HCT116 (cell line): ENCODE measurements at regions not wholly inside any gene's neighbourhood (a gene's known extent, or its start where the extent isn't known, plus 50 kb on each side); places are given as distances from the start of the nearest gene placed in this dataset.

Experiments used
- ATAC-seq: fragments of 200-7000 bp; cut with Tn5 transposase; 2 replicates; pipeline ENCODE4 v1.9.1; 2020; ENCODE audit warnings: mild to moderate bottlenecking, moderate library complexity
- BruUV-seq: library from RNA; stranded (reverse); fragments of 400-500 nt; replicated peaks from 2 replicates; lab custom pipeline; 2021; lab: Mats Ljungman, UMichigan
- CTCF ChIA-PET: fragments of 300-600 bp; sonication (Branson Sonifier 250); formaldehyde crosslinking; loops from one replicate; lab custom pipeline; 2021; ENCODE audit warnings: antibody characterized with exemption; lab: Charles Lee
- POLR2A ChIA-PET: fragments of 300-600, 350-600 bp; sonication (Branson Sonifier 250); formaldehyde crosslinking; loops from one replicate; lab custom pipeline; 2021; ENCODE audit warnings: antibody characterized with exemption; lab: Charles Lee
- RAD21 ChIA-PET, 2 experiments: fragments of 300-600 bp; sonication (Branson Sonifier 250); formaldehyde crosslinking; loops; one replicate each; lab custom pipeline; 2023; ENCODE audit warnings: low total read pairs in 2 of 2; ENCODE audit not compliant: uncharacterized antibody in 2 of 2, unreplicated experiment in 2 of 2, low non-redundant PET in 1 of 2; lab: Charles Lee
- DNase-seq: peaks from one replicate; pipeline ENCODE4 v3.0.0-alpha.2; 2010; ENCODE audit warnings: low read depth, low spot score
- H2AFZ ChIP-seq: fragments of 200-600 bp; shearing (Covaris generic), sonication (generic); 2 replicates; pipeline ENCODE4 v1.6.1; 2017; ENCODE audit warnings: low read depth, mixed run types, mixed read lengths, antibody characterized with exemption, low read length; ENCODE audit not compliant: poor library complexity, severe bottlenecking
- H3K27ac ChIP-seq: 2 replicates; pipeline ENCODE4 v1.5.1; 2012; ENCODE audit warnings: low read depth, low read length
- H3K27me3 ChIP-seq: fragments of 200-600 bp; sonication (generic); 2 replicates; pipeline ENCODE4 v1.6.1; 2016; ENCODE audit warnings: mixed run types, low read length, mixed read lengths; ENCODE audit not compliant: insufficient read depth
- H3K36me3 ChIP-seq, 2 experiments: fragments of 200-500 bp in 1 of 2; fragments of 200-600 bp in 1 of 2; sonication (Bioruptor generic) in 1 of 2; sonication (generic) in 1 of 2; 2 replicates each; pipeline versions ENCODE4 v1.5.1 to v1.6.1; 2014 to 2016; ENCODE audit warnings: low read length in 2 of 2, inconsistent platforms in 1 of 2, mixed read lengths in 1 of 2, mixed run types in 1 of 2; ENCODE audit not compliant: insufficient read depth in 2 of 2, control insufficient read depth in 1 of 2
- H3K4me1 ChIP-seq, 2 experiments: fragments of 200-600 bp in 1 of 2; sonication (generic) in 1 of 2; 2 replicates each; pipeline versions ENCODE4 v1.5.1 to v1.6.1; 2012 to 2017; ENCODE audit warnings: low read length in 2 of 2, inconsistent platforms in 1 of 2, mild to moderate bottlenecking in 1 of 2, mixed read lengths in 1 of 2, mixed run types in 1 of 2, moderate library complexity in 1 of 2; ENCODE audit not compliant: insufficient read depth in 2 of 2, control insufficient read depth in 1 of 2
- H3K4me2 ChIP-seq: fragments of 200-600 bp; sonication (generic); 2 replicates; pipeline ENCODE4 v1.6.1; 2017; ENCODE audit warnings: mixed run types, low read length, mixed read lengths
- H3K4me3 ChIP-seq, 2 experiments: fragments of 200-600 bp in 1 of 2; sonication (generic) in 1 of 2; replicated peaks in 1 of 2; 2 replicates each; pipeline ENCODE4 v1.5.1; 2011 to 2016; ENCODE audit warnings: low read length in 2 of 2, control low read depth in 1 of 2, low read depth in 1 of 2, mild to moderate bottlenecking in 1 of 2, mixed read lengths in 1 of 2, mixed run types in 1 of 2
- H3K79me2 ChIP-seq: fragments of 200-600 bp; sonication (generic); 2 replicates; pipeline ENCODE4 v1.6.1; 2017; ENCODE audit warnings: mild to moderate bottlenecking, mixed run types, low read length, moderate library complexity, mixed read lengths; ENCODE audit not compliant: insufficient read depth
- H3K9ac ChIP-seq: fragments of 200-600 bp; sonication (generic); 2 replicates; pipeline ENCODE4 v1.6.1; 2016; ENCODE audit warnings: low read length, mixed read lengths
- H3K9me2 ChIP-seq: fragments of 200-600 bp; sonication (generic), shearing (Covaris generic); 2 replicates; pipeline ENCODE4 v1.6.1; 2017; ENCODE audit warnings: mixed run types, mild to moderate bottlenecking, moderate library complexity; ENCODE audit not compliant: insufficient read depth
- H3K9me3 ChIP-seq, 2 experiments: fragments of 200-500 bp in 1 of 2; fragments of 200-600 bp in 1 of 2; sonication (Bioruptor generic) in 1 of 2; sonication (generic) in 1 of 2; 2 replicates each; pipeline ENCODE4 v1.6.1; 2014 to 2017; ENCODE audit warnings: low read length in 2 of 2, mixed read lengths in 2 of 2, inconsistent platforms in 1 of 2, low read depth in 1 of 2, mild to moderate bottlenecking in 1 of 2, mixed run types in 1 of 2, moderate library complexity in 1 of 2; ENCODE audit not compliant: control insufficient read depth in 1 of 2, insufficient read depth in 1 of 2
- H4K20me1 ChIP-seq: fragments of 200-600 bp; sonication (generic), shearing (Covaris generic); 2 replicates; pipeline ENCODE4 v1.6.1; 2017; ENCODE audit warnings: mixed run types, mild to moderate bottlenecking, moderate library complexity; ENCODE audit not compliant: insufficient read depth
- CBX3 ChIP-seq: IDR thresholded peaks from 2 replicates; pipeline ENCODE4 v1.6.1; 2012; ENCODE audit warnings: low read depth
- JUND ChIP-seq: IDR thresholded peaks from 2 replicates; pipeline ENCODE4 v1.6.1; 2012
- POLR2AphosphoS5 ChIP-seq: IDR thresholded peaks from 2 replicates; pipeline ENCODE4 v1.6.1; 2011; ENCODE audit warnings: mild to moderate bottlenecking, low read depth, low read length, moderate library complexity
- SRF ChIP-seq: IDR thresholded peaks from 2 replicates; pipeline ENCODE4 v1.6.1; 2012; ENCODE audit warnings: low read depth
- ZFX ChIP-seq: fragments of 450-650 bp; IDR thresholded peaks from 2 replicates; pipeline ENCODE4 v1.6.1; 2017
- ZNF274 ChIP-seq: fragments of 200-500 bp; sonication (Bioruptor generic); IDR thresholded peaks from 2 replicates; pipeline ENCODE4 v1.6.1; 2014; ENCODE audit warnings: mild to moderate bottlenecking, low read depth, low read length, inconsistent platforms
- intact Hi-C: fragments of 100-400 bp; cut with micrococcal nuclease; formaldehyde crosslinking; loops from 2 replicates; pipeline ENCODE4 v1.10.0; 2022
- TF ChIP-seq, protein P1 (sequence below): IDR thresholded peaks from 2 replicates; pipeline ENCODE4 v1.6.1; 2012
- TF ChIP-seq, protein P2 (sequence below): IDR thresholded peaks from 2 replicates; pipeline ENCODE4 v1.6.1; 2012
- TF ChIP-seq, protein P3 (sequence below): IDR thresholded peaks from 2 replicates; pipeline ENCODE4 v1.6.1; 2011; ENCODE audit warnings: mild to moderate bottlenecking, low read length, moderate library complexity; ENCODE audit not compliant: insufficient replicate concordance; ENCODE audit errors: extremely low read depth
- TF ChIP-seq, protein P4 (sequence below): IDR thresholded peaks from 2 replicates; pipeline ENCODE4 v1.6.1; 2012; ENCODE audit warnings: low read depth

DNA sequence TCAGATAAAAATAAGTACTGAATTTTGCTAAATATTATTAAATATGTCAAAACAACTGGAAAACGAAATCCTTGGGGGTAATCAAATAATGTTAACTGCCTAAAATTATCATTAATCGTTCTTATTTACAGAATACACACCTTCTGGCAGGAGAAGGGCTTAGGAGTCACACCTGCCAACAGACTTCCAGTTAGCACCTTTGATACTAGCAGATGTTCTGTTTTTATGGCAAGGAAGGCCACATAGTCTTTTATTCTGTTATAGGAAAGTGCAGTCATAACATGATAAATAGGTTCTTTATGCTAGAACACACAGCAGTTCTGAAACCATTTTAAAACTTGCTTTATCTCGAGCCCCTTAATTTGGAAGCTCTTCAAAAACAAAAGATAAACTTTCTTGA, 464.1 kb downstream of the UTRN start (continued):
- TF ChIP-seq, protein P1, sequence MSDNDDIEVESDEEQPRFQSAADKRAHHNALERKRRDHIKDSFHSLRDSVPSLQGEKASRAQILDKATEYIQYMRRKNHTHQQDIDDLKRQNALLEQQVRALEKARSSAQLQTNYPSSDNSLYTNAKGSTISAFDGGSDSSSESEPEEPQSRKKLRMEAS = no peak
- no peak for TF ChIP-seq SRF

DNA sequence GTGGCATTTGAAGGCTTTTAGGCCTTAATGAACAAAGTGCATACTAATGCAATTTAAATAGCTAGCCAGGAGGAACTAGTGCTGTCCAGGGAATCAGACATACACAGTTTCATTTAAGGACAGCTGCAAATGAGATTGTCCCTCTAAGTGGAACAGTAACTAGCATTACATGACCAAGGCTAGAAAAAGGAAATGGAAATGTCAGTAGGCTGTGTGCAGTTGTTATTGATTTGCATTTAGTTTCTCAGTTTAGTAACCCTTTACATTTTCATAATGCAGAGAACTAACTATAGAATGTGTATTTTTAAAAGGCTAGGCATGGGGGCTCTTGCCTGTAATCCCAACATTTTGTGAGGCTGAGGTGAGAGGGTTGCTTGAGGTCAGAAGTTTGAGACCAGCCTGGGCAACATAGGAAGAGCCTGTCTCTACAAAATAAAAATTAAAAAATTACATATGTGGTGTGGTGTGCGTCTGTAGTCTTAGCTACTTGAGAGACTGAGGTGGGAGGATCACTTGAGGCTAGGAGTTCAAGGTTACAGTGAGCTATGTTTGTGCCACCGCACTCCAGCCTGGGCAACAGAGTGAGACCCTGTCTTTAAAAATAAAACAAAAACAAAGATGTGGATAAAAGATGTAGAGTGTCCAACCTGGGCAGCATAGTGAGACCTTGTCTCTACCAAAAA, 468.0 kb downstream of the UTRN start:
- no peak overlapping the region for H3K4me2 ChIP-seq
- no peak overlapping the region for H2AFZ ChIP-seq
- H3K27me3 ChIP-seq = no peaks in the 10 kb centered on the region
- H3K27ac ChIP-seq = no peak overlapping the region
- DNase-seq (no peak), ATAC-seq (no peak)
- TF ChIP-seq ZNF274 = no peak
- TF ChIP-seq POLR2AphosphoS5 = no peak
- TF ChIP-seq, protein P2, sequence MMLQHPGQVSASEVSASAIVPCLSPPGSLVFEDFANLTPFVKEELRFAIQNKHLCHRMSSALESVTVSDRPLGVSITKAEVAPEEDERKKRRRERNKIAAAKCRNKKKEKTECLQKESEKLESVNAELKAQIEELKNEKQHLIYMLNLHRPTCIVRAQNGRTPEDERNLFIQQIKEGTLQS = no peak
- no peak for TF ChIP-seq JUND
- TF ChIP-seq, protein P1 = no peak
- no peak for TF ChIP-seq ZFX
- TF ChIP-seq, protein P3, sequence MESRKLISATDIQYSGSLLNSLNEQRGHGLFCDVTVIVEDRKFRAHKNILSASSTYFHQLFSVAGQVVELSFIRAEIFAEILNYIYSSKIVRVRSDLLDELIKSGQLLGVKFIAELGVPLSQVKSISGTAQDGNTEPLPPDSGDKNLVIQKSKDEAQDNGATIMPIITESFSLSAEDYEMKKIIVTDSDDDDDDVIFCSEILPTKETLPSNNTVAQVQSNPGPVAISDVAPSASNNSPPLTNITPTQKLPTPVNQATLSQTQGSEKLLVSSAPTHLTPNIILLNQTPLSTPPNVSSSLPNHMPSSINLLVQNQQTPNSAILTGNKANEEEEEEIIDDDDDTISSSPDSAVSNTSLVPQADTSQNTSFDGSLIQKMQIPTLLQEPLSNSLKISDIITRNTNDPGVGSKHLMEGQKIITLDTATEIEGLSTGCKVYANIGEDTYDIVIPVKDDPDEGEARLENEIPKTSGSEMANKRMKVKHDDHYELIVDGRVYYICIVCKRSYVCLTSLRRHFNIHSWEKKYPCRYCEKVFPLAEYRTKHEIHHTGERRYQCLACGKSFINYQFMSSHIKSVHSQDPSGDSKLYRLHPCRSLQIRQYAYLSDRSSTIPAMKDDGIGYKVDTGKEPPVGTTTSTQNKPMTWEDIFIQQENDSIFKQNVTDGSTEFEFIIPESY = no peak
- TF ChIP-seq, protein P4, sequence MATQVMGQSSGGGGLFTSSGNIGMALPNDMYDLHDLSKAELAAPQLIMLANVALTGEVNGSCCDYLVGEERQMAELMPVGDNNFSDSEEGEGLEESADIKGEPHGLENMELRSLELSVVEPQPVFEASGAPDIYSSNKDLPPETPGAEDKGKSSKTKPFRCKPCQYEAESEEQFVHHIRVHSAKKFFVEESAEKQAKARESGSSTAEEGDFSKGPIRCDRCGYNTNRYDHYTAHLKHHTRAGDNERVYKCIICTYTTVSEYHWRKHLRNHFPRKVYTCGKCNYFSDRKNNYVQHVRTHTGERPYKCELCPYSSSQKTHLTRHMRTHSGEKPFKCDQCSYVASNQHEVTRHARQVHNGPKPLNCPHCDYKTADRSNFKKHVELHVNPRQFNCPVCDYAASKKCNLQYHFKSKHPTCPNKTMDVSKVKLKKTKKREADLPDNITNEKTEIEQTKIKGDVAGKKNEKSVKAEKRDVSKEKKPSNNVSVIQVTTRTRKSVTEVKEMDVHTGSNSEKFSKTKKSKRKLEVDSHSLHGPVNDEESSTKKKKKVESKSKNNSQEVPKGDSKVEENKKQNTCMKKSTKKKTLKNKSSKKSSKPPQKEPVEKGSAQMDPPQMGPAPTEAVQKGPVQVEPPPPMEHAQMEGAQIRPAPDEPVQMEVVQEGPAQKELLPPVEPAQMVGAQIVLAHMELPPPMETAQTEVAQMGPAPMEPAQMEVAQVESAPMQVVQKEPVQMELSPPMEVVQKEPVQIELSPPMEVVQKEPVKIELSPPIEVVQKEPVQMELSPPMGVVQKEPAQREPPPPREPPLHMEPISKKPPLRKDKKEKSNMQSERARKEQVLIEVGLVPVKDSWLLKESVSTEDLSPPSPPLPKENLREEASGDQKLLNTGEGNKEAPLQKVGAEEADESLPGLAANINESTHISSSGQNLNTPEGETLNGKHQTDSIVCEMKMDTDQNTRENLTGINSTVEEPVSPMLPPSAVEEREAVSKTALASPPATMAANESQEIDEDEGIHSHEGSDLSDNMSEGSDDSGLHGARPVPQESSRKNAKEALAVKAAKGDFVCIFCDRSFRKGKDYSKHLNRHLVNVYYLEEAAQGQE = no peak
- TF ChIP-seq SRF = no peak
- TF ChIP-seq CBX3 = no peak
- ChIA-PET RAD21 (no interaction called here), CTCF (no interaction called here), POLR2A (no interaction called here)
- H3K9me2 ChIP-seq = no peaks in the 10 kb centered on the region
- no peak overlapping the region for H3K4me3 ChIP-seq
- no peaks in the 10 kb centered on the region for H3K9me3 ChIP-seq
- H3K4me1 ChIP-seq = peaks cover 6 to 27% of the 10 kb centered on the region in 2 experiments; a peak in 3 of 4 replicates
- H3K9ac ChIP-seq = no peak overlapping the region
- no peaks in the 10 kb centered on the region for H3K36me3 ChIP-seq
- intact Hi-C loops = no loop called here
- no peaks in the 10 kb centered on the region for H3K79me2 ChIP-seq
- BruUV-seq = no TSS peak
- H4K20me1 ChIP-seq = no peaks in the 10 kb centered on the region
